Trophoblast cell (in vitro differentiated cells and primary cell): ENCODE measurements at regions not wholly inside any gene's neighbourhood (a gene's known extent, or its start where the extent isn't known, plus 50 kb on each side); places are given as distances from the start of the nearest gene placed in this dataset.
"Not testable (repeated sequence)": the region's sequence is repeated elsewhere in the genome, so short reads cannot be mapped to it uniquely, and the experiment has no call there.

Experiments
- DNase-seq, 2 donors: peaks; one replicate each; pipeline ENCODE4 v3.0.0-alpha.2; 2016
- H2AFZ ChIP-seq: 2 replicates; pipeline ENCODE4 v1.6.1; 2013; ENCODE audit warnings: low read length, moderate library complexity, mild to moderate bottlenecking; ENCODE audit not compliant: insufficient read depth, poor library complexity
- H2AK5ac ChIP-seq: 2 replicates; pipeline ENCODE4 v1.6.1; 2013; ENCODE audit warnings: mild to moderate bottlenecking, low read length
- H2BK120ac ChIP-seq: 2 replicates; pipeline ENCODE4 v1.6.1; 2013; ENCODE audit warnings: low read length, mild to moderate bottlenecking, moderate library complexity; ENCODE audit not compliant: insufficient read depth, poor library complexity
- H2BK12ac ChIP-seq: 2 replicates; pipeline ENCODE4 v1.6.1; 2013; ENCODE audit warnings: mild to moderate bottlenecking, low read length, moderate library complexity
- H2BK5ac ChIP-seq: 2 replicates; pipeline ENCODE4 v1.6.1; 2013; ENCODE audit warnings: low read length, low read depth, moderate library complexity, mild to moderate bottlenecking; ENCODE audit not compliant: poor library complexity
- H3K14ac ChIP-seq: 2 replicates; pipeline ENCODE4 v1.6.1; 2013; ENCODE audit warnings: mild to moderate bottlenecking, low read length
- H3K18ac ChIP-seq: 2 replicates; pipeline ENCODE4 v1.6.1; 2013; ENCODE audit warnings: mild to moderate bottlenecking, low read length
- H3K23ac ChIP-seq: 2 replicates; pipeline ENCODE4 v1.6.1; 2013; ENCODE audit warnings: low read length
- H3K27ac ChIP-seq: 2 replicates; pipeline ENCODE4 v1.5.1; 2013; ENCODE audit warnings: low read depth, mild to moderate bottlenecking, inconsistent platforms, low read length, moderate library complexity
- H3K27me3 ChIP-seq: 2 replicates; pipeline ENCODE4 v1.6.1; 2013; ENCODE audit warnings: inconsistent platforms, mild to moderate bottlenecking, low read length, moderate library complexity; ENCODE audit not compliant: insufficient read depth
- H3K36me3 ChIP-seq, 2 experiments: 1 replicate in 1 of 2; 2 replicates in 1 of 2; pipeline ENCODE4 v1.6.1; 2013; ENCODE audit warnings: low read length in 2 of 2, mild to moderate bottlenecking in 2 of 2, moderate library complexity in 1 of 2; ENCODE audit not compliant: insufficient read depth in 2 of 2, control insufficient read depth in 1 of 2
- H3K4ac ChIP-seq: 2 replicates; pipeline ENCODE4 v1.6.1; 2013; ENCODE audit warnings: low read depth, mild to moderate bottlenecking, low read length, moderate library complexity
- H3K4me1 ChIP-seq, 2 experiments: 1 replicate in 1 of 2; 2 replicates in 1 of 2; pipeline ENCODE4 v1.6.1; 2013; ENCODE audit warnings: low read length in 2 of 2, mild to moderate bottlenecking in 2 of 2, moderate library complexity in 1 of 2; ENCODE audit not compliant: insufficient read depth in 2 of 2, control insufficient read depth in 1 of 2
- H3K4me2 ChIP-seq: 2 replicates; pipeline ENCODE4 v1.6.1; 2013; ENCODE audit warnings: inconsistent platforms, mild to moderate bottlenecking, low read length, moderate library complexity
- H3K4me3 ChIP-seq: 2 replicates; pipeline ENCODE4 v1.5.1; 2013; ENCODE audit warnings: mild to moderate bottlenecking, low read depth, low read length, inconsistent platforms
- H3K79me1 ChIP-seq: one replicate; pipeline ENCODE4 v1.6.1; 2013; ENCODE audit warnings: low read length
- H3K79me2 ChIP-seq: 2 replicates; pipeline ENCODE4 v1.6.1; 2013; ENCODE audit warnings: low read length, mild to moderate bottlenecking; ENCODE audit not compliant: control insufficient read depth, insufficient read depth, poor library complexity
- H3K9ac ChIP-seq: 2 replicates; pipeline ENCODE4 v1.6.1; 2013; ENCODE audit warnings: mild to moderate bottlenecking, low read length
- H3K9me3 ChIP-seq: 2 replicates; pipeline ENCODE4 v1.6.1; 2013; ENCODE audit warnings: low read depth, mild to moderate bottlenecking, control low read depth, inconsistent platforms, low read length; ENCODE audit not compliant: insufficient read depth
- H4K12ac ChIP-seq: 2 replicates; pipeline ENCODE4 v1.6.1; 2013; ENCODE audit warnings: low read depth, mild to moderate bottlenecking, low read length, moderate library complexity
- H4K8ac ChIP-seq: 2 replicates; pipeline ENCODE4 v1.6.1; 2013; ENCODE audit warnings: low read depth, mild to moderate bottlenecking, low read length, moderate library complexity
- H4K91ac ChIP-seq: one replicate; pipeline ENCODE4 v1.6.1; 2013; ENCODE audit warnings: low read depth, mild to moderate bottlenecking, low read length, moderate library complexity
- WGBS: extraction: QIAGEN DNeasy Blood & Tissue Kit; methylation state at CpG from one replicate; pipeline ENCODE4 v1.1.7; 2013; ENCODE audit warnings: missing lambda C conversion rate; ENCODE audit not compliant: insufficient read length, insufficient coverage; ENCODE audit errors: extremely low coverage; 5-methylcytosine and 5-hydroxymethylcytosine counted together

DNA sequence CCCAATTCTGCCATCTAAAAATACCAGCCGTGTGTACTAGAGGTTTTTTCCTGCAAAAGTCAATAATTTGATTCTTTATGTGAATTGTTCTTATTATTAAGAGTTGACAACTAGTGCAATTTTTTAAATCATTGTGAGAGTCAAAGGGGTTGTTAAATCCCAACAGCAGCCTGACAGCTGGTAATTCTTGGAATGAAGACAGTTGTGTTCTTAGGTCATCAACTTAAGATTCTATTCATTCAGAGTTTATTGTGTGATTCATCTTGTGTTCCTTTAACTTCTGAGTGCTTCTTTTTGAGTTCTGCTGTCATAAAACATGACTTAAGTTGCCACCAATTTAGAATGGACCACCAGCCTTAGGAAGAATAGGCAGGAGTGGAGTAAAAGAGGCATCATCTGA is 329.0 kb downstream of the NAF1 start:
- Histone ChIP-seq H2BK5ac (no peak overlapping the region), H2AK5ac (no peak overlapping the region), H3K27me3 (no peaks in the 10 kb centered on the region), H3K4me2 (no peak overlapping the region), H4K8ac (no peak overlapping the region), H2BK12ac (no peak overlapping the region), H3K79me1 (no peaks in the 10 kb centered on the region), H4K12ac (no peak overlapping the region), H3K14ac (no peak overlapping the region), H3K27ac (no peak overlapping the region), H3K4me1 (no peaks in the 10 kb centered on the region), H3K36me3 (no peaks in the 10 kb centered on the region), H4K91ac (no peak overlapping the region), H3K9ac (no peak overlapping the region), H3K79me2 (no peaks in the 10 kb centered on the region), H3K4ac (no peak overlapping the region), H3K18ac (no peak overlapping the region), H3K9me3 (no peaks in the 10 kb centered on the region), H2AFZ (no peak overlapping the region), H3K4me3 (no peak overlapping the region), H2BK120ac (no peak overlapping the region), H3K23ac (no peak overlapping the region)
- peak; percentile 3 to 72 for DNase-seq
- WGBS = no CpG with 5 or more reads among the region's 1 CpG

DNA sequence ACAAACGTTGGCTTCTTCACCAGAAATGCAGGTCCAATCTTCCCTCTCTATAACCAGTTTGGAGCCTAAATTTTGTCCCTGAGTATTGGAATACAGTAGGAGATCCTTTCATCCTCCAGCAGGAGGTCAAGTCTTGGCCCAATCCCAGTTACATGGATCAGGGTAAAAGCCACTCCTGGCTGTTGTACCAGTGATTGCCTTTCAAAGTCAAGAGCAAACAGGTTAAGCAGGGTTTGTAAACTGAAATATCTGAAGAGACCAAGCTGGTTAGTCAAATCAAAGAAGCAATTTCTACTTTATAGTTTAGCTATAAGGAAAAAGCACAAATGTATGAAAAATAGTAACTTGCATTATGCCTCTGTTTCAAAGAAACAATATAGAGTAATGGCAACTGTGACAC is 329.4 kb downstream of the NAF1 start:
- Histone ChIP-seq H2AFZ (no peak overlapping the region), H4K8ac (no peak overlapping the region)

GRCh38 chr4:162836773-162837172 is 329.9 kb downstream of the NAF1 start:
- no peaks in the 10 kb centered on the region for H3K27me3 ChIP-seq
- no peak overlapping the region for H2BK120ac ChIP-seq

More for the DNA sequence above, 329.4 kb downstream of the NAF1 start:
- Histone ChIP-seq H3K27ac (no peak overlapping the region), H3K14ac (no peak overlapping the region), H3K4me1 (no peaks in the 10 kb centered on the region), H2BK12ac (no peak overlapping the region), H4K91ac (no peak overlapping the region), H2BK5ac (no peak overlapping the region), H2AK5ac (no peak overlapping the region), H3K4me2 (no peak overlapping the region), H2BK120ac (no peak overlapping the region), H3K36me3 (no peaks in the 10 kb centered on the region), H3K79me2 (no peaks in the 10 kb centered on the region), H3K23ac (no peak overlapping the region), H3K9ac (no peak overlapping the region), H4K12ac (no peak overlapping the region), H3K18ac (no peak overlapping the region), H3K79me1 (no peaks in the 10 kb centered on the region), H3K4me3 (no peak overlapping the region), H3K4ac (no peak overlapping the region), H3K27me3 (no peaks in the 10 kb centered on the region), H3K9me3 (no peaks in the 10 kb centered on the region)
- WGBS = no CpG with 5 or more reads among the region's 1 CpG
- peak; percentile 17 to 78 for DNase-seq

GRCh38 chr4:162836258-162836657 is 330.4 kb downstream of the NAF1 start:
- not testable (repeated sequence) for H2AK5ac ChIP-seq, H2AFZ ChIP-seq, H3K4ac ChIP-seq, H2BK5ac ChIP-seq, H3K79me2 ChIP-seq, H2BK12ac ChIP-seq, H3K27me3 ChIP-seq, H3K23ac ChIP-seq, H3K27ac ChIP-seq, H3K9me3 ChIP-seq, H3K4me2 ChIP-seq, H4K12ac ChIP-seq, H4K8ac ChIP-seq, H3K36me3 ChIP-seq, H3K18ac ChIP-seq, H3K4me3 ChIP-seq, H4K91ac ChIP-seq, H3K14ac ChIP-seq, H3K4me1 ChIP-seq, H2BK120ac ChIP-seq, DNase-seq, H3K9ac ChIP-seq, H3K79me1 ChIP-seq
- WGBS = no CpG with 5 or more reads among the region's 6 CpGs

More at GRCh38 chr4:162836773-162837172, 329.9 kb downstream of the NAF1 start:
- H2BK12ac ChIP-seq = no peak overlapping the region
- H3K36me3 ChIP-seq = no peaks in the 10 kb centered on the region
- no peak overlapping the region for H2AK5ac ChIP-seq
- H3K79me2 ChIP-seq = no peaks in the 10 kb centered on the region
- no peak overlapping the region for H4K12ac ChIP-seq
- H3K9ac ChIP-seq = no peak overlapping the region
- no peak overlapping the region for H3K14ac ChIP-seq
- no peak overlapping the region for H2AFZ ChIP-seq
- H3K27ac ChIP-seq = no peak overlapping the region
- no peaks in the 10 kb centered on the region for H3K4me1 ChIP-seq
- H4K91ac ChIP-seq = no peak overlapping the region
- no peak overlapping the region for H4K8ac ChIP-seq
- no peak overlapping the region for H3K18ac ChIP-seq
- no peaks in the 10 kb centered on the region for H3K79me1 ChIP-seq
- no peak overlapping the region for H2BK5ac ChIP-seq
- H3K4me2 ChIP-seq = no peak overlapping the region
- no CpG with 5 or more reads among the region's 2 CpGs for WGBS
- H3K23ac ChIP-seq = no peak overlapping the region
- H3K9me3 ChIP-seq = no peaks in the 10 kb centered on the region
- H3K4ac ChIP-seq = no peak overlapping the region
- H3K4me3 ChIP-seq = no peak overlapping the region
- DNase-seq = peak in 1 of 2 donors; percentile 8
